AG04450 (cell line): ENCODE measurements at regions not wholly inside any gene's neighbourhood (a gene's known extent, or its start where the extent isn't known, plus 50 kb on each side); places are given as distances from the start of the nearest gene placed in this dataset.

Experiments used
- CTCF ChIA-PET: fragments of 300-600, 350-600 bp; formaldehyde crosslinking; extraction: SDS; loops from one replicate; lab custom pipeline; 2022; ENCODE audit warnings: antibody characterized with exemption, inconsistent platforms; lab: Charles Lee
- POLR2A ChIA-PET: fragments of 350-600 bp; formaldehyde crosslinking; extraction: SDS; loops from one replicate; lab custom pipeline; 2021; ENCODE audit warnings: antibody characterized with exemption, inconsistent platforms; lab: Yijun Ruan, JAX
- DNase-seq: peaks from one replicate; pipeline ENCODE4 v3.0.0-alpha.2; 2011; ENCODE audit warnings: low read depth, low spot score
- H3K27ac ChIP-seq: one replicate; pipeline ENCODE4 v1.5.1; 2012; ENCODE audit warnings: low read depth, low read length, control low read depth
- H3K27me3 ChIP-seq: one replicate; pipeline ENCODE4 v1.6.0; 2012; ENCODE audit warnings: low read length; ENCODE audit not compliant: control insufficient read depth, insufficient read depth
- H3K4me3 ChIP-seq: 2 replicates; pipeline ENCODE4 v1.5.1; 2011; ENCODE audit warnings: mild to moderate bottlenecking, low read depth, low read length, control low read depth
- H3K9me3 ChIP-seq: 2 replicates; pipeline ENCODE4 v1.5.1; 2012; ENCODE audit warnings: low read length; ENCODE audit not compliant: control insufficient read depth, insufficient read depth
- CTCF ChIP-seq: IDR thresholded peaks from 2 replicates; pipeline ENCODE4 v1.5.1; 2011; ENCODE audit warnings: low read depth, low read length, control low read depth, inconsistent platforms

- no peak for TF ChIP-seq CTCF
- no peak for DNase-seq
- ChIA-PET CTCF (interaction anchor here (1.0 to 5.1 kb wide), 2 partner anchors 10 to 11 kb away, joined by 3 to 42 read pairs; no protein-coding TSS in a partner anchor), POLR2A (no interaction called here)
- Histone ChIP-seq H3K27me3 (no peaks in the 10 kb centered on the region), H3K27ac (no peak overlapping the region), H3K4me3 (no peak overlapping the region), H3K9me3 (no peaks in the 10 kb centered on the region)
These were observed 200.6 kb upstream of the NCKAP5 start for GRCh38 chr2:133768658-133769435.

- no peak for TF ChIP-seq CTCF
- H3K27me3 ChIP-seq: no peaks in the 10 kb centered on the region
- H3K9me3 ChIP-seq: no peaks in the 10 kb centered on the region
- H3K27ac ChIP-seq: no peak overlapping the region
- POLR2A ChIA-PET: interaction anchor here (1.6 kb wide), 1 partner anchor 19 kb away, joined by 3 read pairs; no protein-coding TSS in a partner anchor
- no peak for DNase-seq
- CTCF ChIA-PET: no interaction called here
- H3K4me3 ChIP-seq: no peak overlapping the region
These were observed 205.8 kb upstream of the NCKAP5 start for GRCh38 chr2:133773854-133774653.

GRCh38 chr2:133774654-133775015, 206.4 kb upstream of the NCKAP5 start:
- Histone ChIP-seq H3K27me3 (no peaks in the 10 kb centered on the region), H3K27ac (no peak overlapping the region), H3K9me3 (no peaks in the 10 kb centered on the region), H3K4me3 (no peak overlapping the region)
- TF ChIP-seq CTCF: no peak
- no peak for DNase-seq
- POLR2A ChIA-PET: interaction anchor here (1.6 kb wide), 1 partner anchor 19 kb away, joined by 3 read pairs; no protein-coding TSS in a partner anchor
- CTCF ChIA-PET: no interaction called here

- H3K27me3 ChIP-seq: no peaks in the 10 kb centered on the region
- no peak overlapping the region for H3K27ac ChIP-seq
- TF ChIP-seq CTCF: no peak
- H3K4me3 ChIP-seq: no peak overlapping the region
- no peak for DNase-seq
- H3K9me3 ChIP-seq: no peaks in the 10 kb centered on the region
- CTCF ChIA-PET: no interaction called here
- POLR2A ChIA-PET: no interaction called here
These were observed 208.8 kb upstream of the NCKAP5 start for GRCh38 chr2:133776936-133777573.
